ENCODE measurements at regions not wholly inside any gene's neighbourhood (a gene's known extent, or its start where the extent isn't known, plus 50 kb on each side); places are given as distances from the start of the nearest gene placed in this dataset.
A peak's percentile ranks its signal among the peaks of the same experiment; 100 is the strongest.

- TF ChIP-seq BCL3 (IDR thresholded peaks at IDR 0.05; ENCODE audit: borderline replicate concordance, insufficient read depth, low read depth, low read length, poor library complexity, severe bottlenecking) (no peak), BHLHE40 (IDR thresholded peaks at IDR 0.05; ENCODE audit: borderline replicate concordance in 1 of 2, low read depth in 2 of 2, low read length in 1 of 2) (no peak), SRF (IDR thresholded peaks at IDR 0.05; ENCODE audit: low read depth in 2 of 2, low read length in 2 of 2) (no peak), NFIC (IDR thresholded peaks at IDR 0.05; ENCODE audit: low read depth, low read length) (no peak)
These were observed 125.3 kb downstream of the EMX2 start (continued) for GRCh38 chr10:117667831-117668230.

GRCh38 chr10:117668327-117669008 is 125.9 kb downstream of the EMX2 start:
- 27% methylated on average over 2 of the region's 2 CpGs for WGBS (ENCODE audit: insufficient coverage, insufficient replicate concordance, low lambda C conversion rate, missing lambda C conversion rate)
- no peak overlapping the region for H3K4me3 ChIP-seq
- in situ Hi-C loops (cut with MboI) (no loop called here), intact Hi-C loops (cut with micrococcal nuclease; ENCODE audit: unreplicated experiment) (no loop called here)
- H3K79me2 ChIP-seq (ENCODE audit: control insufficient read depth, insufficient read depth, low read length) = no peaks in the 10 kb centered on the region
- no peaks in the 10 kb centered on the region for H4K20me1 ChIP-seq (ENCODE audit: control insufficient read depth, insufficient read depth)
- DNase-seq (ENCODE audit: low read depth, low spot score) = no peak
- ChIA-PET SMC1A (ENCODE audit: uncharacterized antibody, unreplicated experiment) (interaction anchor here (1.0 to 1.8 kb wide), 4 partner anchors 9 to 46 kb away, joined by 3 to 7 read pairs (median 4); no protein-coding TSS in a partner anchor), POLR2A (no interaction called here), RAD21 (ENCODE audit: unreplicated experiment) (no interaction called here), CTCF (no interaction called here)
- peaks cover under 1% of the 10 kb centered on the region; the same call in 1 of the 2 replicates for H3K4me1 ChIP-seq (ENCODE audit: control insufficient read depth, insufficient read depth, low read length)
- H3K27me3 ChIP-seq (replicated peaks in 1 of 2; ENCODE audit: control insufficient read depth in 2 of 2, insufficient read depth in 2 of 2, low read length in 1 of 2) = no peaks in the 10 kb centered on the region
- FAIRE-seq = no peak
- no peak for ATAC-seq
- no peaks in the 10 kb centered on the region; the same call in 2 of the 3 replicates for H3K9me3 ChIP-seq (replicated peaks; ENCODE audit: control insufficient read depth, insufficient read depth, low read length)
- BruUV-seq (replicated peaks) = no TSS peak
- H3K36me3 ChIP-seq (ENCODE audit: control insufficient read depth in 2 of 2, insufficient read depth in 2 of 2, low read length in 1 of 2) = no peaks in the 10 kb centered on the region
- TF ChIP-seq DPF2 (IDR thresholded peaks at IDR 0.05) (0 out of 2 replicates have a peak, but pooled peaks have one; percentile 56), EP300 (IDR thresholded peaks at IDR 0.05; ENCODE audit: borderline replicate concordance in 1 of 2, control insufficient read depth in 1 of 2, low read depth in 2 of 2, low read length in 2 of 2) (no peak)
- no peak overlapping the region for H3K4me2 ChIP-seq (ENCODE audit: control insufficient read depth, insufficient read depth)
- H3K27ac ChIP-seq (ENCODE audit: control insufficient read depth, insufficient read depth) = no peak overlapping the region
- H2AFZ ChIP-seq (ENCODE audit: control insufficient read depth, low read depth, low read length) = no peak overlapping the region
- H3K9ac ChIP-seq (ENCODE audit: control insufficient read depth, insufficient read depth, low read length) = no peak overlapping the region

Measured in GM12878 (cell line).